Upper lobe of right lung (tissue), 1 donor: ENCODE measurements at regions not wholly inside any gene's neighbourhood (a gene's known extent, or its start where the extent isn't known, plus 50 kb on each side); places are given as distances from the start of the nearest gene placed in this dataset.

Experiments
- ATAC-seq: fragments of 200-7000 bp; cut with Tn5 transposase; one replicate; pipeline ENCODE4 v1.9.1; 2020; ENCODE audit warnings: mild to moderate bottlenecking, moderate library complexity
- DNase-seq: peaks from one replicate; pipeline ENCODE4 v3.0.0-alpha.2; 2020
- H3K27ac ChIP-seq: fragments of 200-600 bp; one replicate; pipeline ENCODE4 v1.8.0; 2022
- H3K27me3 ChIP-seq: fragments of 200-600 bp; one replicate; pipeline ENCODE4 v1.8.0; 2022; ENCODE audit warnings: mild to moderate bottlenecking
- H3K36me3 ChIP-seq: fragments of 200-600 bp; one replicate; pipeline ENCODE4 v1.8.0; 2022
- H3K4me1 ChIP-seq: fragments of 200-600 bp; one replicate; pipeline ENCODE4 v1.8.0; 2022
- H3K4me3 ChIP-seq: fragments of 200-600 bp; one replicate; pipeline ENCODE4 v1.8.0; 2022; ENCODE audit warnings: mild to moderate bottlenecking
- H3K9me3 ChIP-seq: fragments of 200-600 bp; one replicate; pipeline ENCODE4 v1.8.0; 2022
- CTCF ChIP-seq: fragments of 200-600 bp; IDR thresholded peaks from one replicate; pipeline ENCODE4 v1.8.0; 2022; ENCODE audit warnings: antibody characterized with exemption
- intact Hi-C: fragments of 100-400 bp; cut with DNase I; formaldehyde crosslinking; loops from one replicate; pipeline ENCODE4 v1.11.0; 2022
- donor health status: DM: no; HTN: yes; CAD: no; lungs with severe emphysema.

GRCh38 chr3:176950743-176951142, 246.5 kb downstream of the TBL1XR1 start:
- Histone ChIP-seq H3K27ac (no peak overlapping the region), H3K4me3 (no peak overlapping the region), H3K9me3 (no peaks in the 10 kb centered on the region), H3K27me3 (no peaks in the 10 kb centered on the region), H3K36me3 (no peaks in the 10 kb centered on the region), H3K4me1 (no peaks in the 10 kb centered on the region)
- DNase-seq (no peak), ATAC-seq (no peak)
- TF ChIP-seq CTCF = no peak
- intact Hi-C loops = no loop called here

DNA sequence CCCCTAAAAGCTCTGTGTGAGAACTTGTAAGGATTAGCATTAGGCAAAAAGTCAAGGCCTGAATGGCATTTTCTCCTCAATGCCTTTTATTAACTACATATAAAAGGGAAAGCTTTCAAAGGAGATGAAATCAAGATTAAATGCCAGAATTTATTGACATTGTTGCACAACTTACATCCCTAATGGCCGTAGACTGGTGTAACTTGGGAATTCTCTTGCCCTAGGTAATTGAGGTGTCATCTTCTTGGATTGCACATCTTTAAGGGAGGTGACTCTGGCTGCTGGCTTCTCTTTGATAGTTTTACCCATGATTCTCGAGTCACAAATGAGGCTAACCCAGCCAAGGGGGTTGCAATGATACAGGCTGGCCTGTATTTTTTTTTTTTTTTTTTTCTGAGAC, 249.1 kb downstream of the TBL1XR1 start:
- no peaks in the 10 kb centered on the region for H3K27me3 ChIP-seq
- H3K36me3 ChIP-seq = no peaks in the 10 kb centered on the region
- no peak overlapping the region for H3K27ac ChIP-seq
- DNase-seq = no peak
- ATAC-seq = no peak
- intact Hi-C loops = no loop called here
- no peaks in the 10 kb centered on the region for H3K9me3 ChIP-seq
- H3K4me1 ChIP-seq = no peaks in the 10 kb centered on the region
- H3K4me3 ChIP-seq = no peak overlapping the region
- TF ChIP-seq CTCF = no peak

GRCh38 chr3:176946202-176946601, 251.1 kb downstream of the TBL1XR1 start:
- Histone ChIP-seq H3K27me3 (no peaks in the 10 kb centered on the region), H3K27ac (no peak overlapping the region), H3K4me3 (no peak overlapping the region), H3K4me1 (no peaks in the 10 kb centered on the region), H3K36me3 (no peaks in the 10 kb centered on the region), H3K9me3 (no peaks in the 10 kb centered on the region)
- DNase-seq (no peak), ATAC-seq (no peak)
- no peak for TF ChIP-seq CTCF
- intact Hi-C loops = no loop called here

DNA sequence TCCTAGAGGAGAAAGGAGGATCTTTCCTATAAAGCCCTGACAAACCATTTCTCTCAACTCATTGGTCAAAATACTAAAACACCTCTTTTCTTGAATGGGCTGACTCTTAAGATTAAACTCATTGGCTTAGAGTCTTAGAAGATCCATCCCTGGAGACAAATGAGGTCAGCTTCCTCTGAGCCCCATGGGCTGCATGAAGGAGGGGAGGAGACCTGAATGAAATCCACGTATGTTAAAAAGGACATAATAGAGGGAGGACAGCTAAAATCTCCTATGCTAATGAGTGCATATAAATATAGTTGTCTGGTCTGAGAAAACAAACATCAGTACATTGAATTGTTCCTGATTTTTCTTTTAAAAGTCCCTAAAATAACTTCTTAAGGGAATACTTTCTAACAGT, 255.0 kb downstream of the TBL1XR1 start:
- ATAC-seq = no peak
- TF ChIP-seq CTCF = no peak

GRCh38 chr3:176941689-176942088, 255.6 kb downstream of the TBL1XR1 start:
- Histone ChIP-seq H3K9me3 (no peaks in the 10 kb centered on the region), H3K27me3 (no peaks in the 10 kb centered on the region), H3K4me1 (no peaks in the 10 kb centered on the region), H3K4me3 (no peak overlapping the region), H3K36me3 (no peaks in the 10 kb centered on the region), H3K27ac (no peak overlapping the region)
- DNase-seq (no peak), ATAC-seq (no peak)
- intact Hi-C loops = no loop called here
- no peak for TF ChIP-seq CTCF

More for the DNA sequence above, 255.0 kb downstream of the TBL1XR1 start:
- Histone ChIP-seq H3K4me3 (no peak overlapping the region), H3K9me3 (no peaks in the 10 kb centered on the region), H3K27me3 (no peaks in the 10 kb centered on the region), H3K4me1 (no peaks in the 10 kb centered on the region), H3K36me3 (no peaks in the 10 kb centered on the region), H3K27ac (no peak overlapping the region)
- no peak for DNase-seq
- intact Hi-C loops = no loop called here
